Lower lobe of right lung (tissue), 2 donors: ENCODE measurements at regions not wholly inside any gene's neighbourhood (a gene's known extent, or its start where the extent isn't known, plus 50 kb on each side); places are given as distances from the start of the nearest gene placed in this dataset.

Experiments
- ATAC-seq, 2 donors: fragments of 200-7000 bp; cut with Tn5 transposase; one replicate each; pipeline ENCODE4 v1.9.1; 2020 to 2022; ENCODE audit warnings: mild to moderate bottlenecking in 2 of 2, moderate library complexity in 2 of 2
- DNase-seq: peaks from one replicate; pipeline ENCODE4 v3.0.0-alpha.2; 2020
- H3K27ac ChIP-seq: fragments of 200-600 bp; one replicate; pipeline ENCODE4 v1.8.0; 2022
- H3K27me3 ChIP-seq: fragments of 200-600 bp; one replicate; pipeline ENCODE4 v1.8.0; 2022; ENCODE audit warnings: low read depth
- H3K36me3 ChIP-seq: fragments of 200-600 bp; one replicate; pipeline ENCODE4 v1.8.0; 2022; ENCODE audit warnings: mild to moderate bottlenecking
- H3K4me1 ChIP-seq: fragments of 200-600 bp; one replicate; pipeline ENCODE4 v1.8.0; 2022
- H3K4me3 ChIP-seq: fragments of 200-600 bp; one replicate; pipeline ENCODE4 v1.8.0; 2022; ENCODE audit warnings: mild to moderate bottlenecking
- H3K9me3 ChIP-seq: fragments of 200-600 bp; one replicate; pipeline ENCODE4 v1.8.0; 2022
- CTCF ChIP-seq: fragments of 200-600 bp; IDR thresholded peaks from one replicate; pipeline ENCODE4 v1.8.0; 2022; ENCODE audit warnings: antibody characterized with exemption, mild to moderate bottlenecking
- intact Hi-C: fragments of 100-400 bp; cut with DNase I; formaldehyde crosslinking; loops from one replicate; pipeline ENCODE4 v1.11.0; 2022
- donor health status: DM: no; HTN: yes; CAD: no; lungs with severe emphysema.

DNA sequence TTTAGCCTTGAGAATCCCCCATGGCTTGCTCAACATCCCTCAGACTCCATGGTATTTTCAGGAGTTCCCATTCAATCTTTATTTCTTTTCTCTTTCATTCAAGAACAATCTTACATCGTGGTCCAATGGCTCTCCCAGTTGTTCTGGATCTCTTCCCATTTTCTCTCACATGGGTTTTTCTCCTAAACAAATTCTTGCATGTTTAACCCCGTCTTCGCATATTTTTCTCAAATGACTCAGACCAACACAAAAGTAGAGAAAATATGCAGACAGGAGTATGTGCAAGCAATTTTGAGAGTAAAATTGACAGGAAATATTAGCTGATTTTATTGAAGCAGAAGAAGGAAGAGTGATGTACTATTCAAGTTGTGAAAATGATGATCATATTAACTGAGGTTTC lies 396.4 kb upstream of the TRAM1L1 start:
- DNase-seq = no peak
- TF ChIP-seq CTCF = no peak
- ATAC-seq = no peak
- no peak overlapping the region for H3K4me3 ChIP-seq
- no peaks in the 10 kb centered on the region for H3K36me3 ChIP-seq
- no peak overlapping the region for H3K27ac ChIP-seq
- no peaks in the 10 kb centered on the region for H3K27me3 ChIP-seq
- no peaks in the 10 kb centered on the region for H3K4me1 ChIP-seq
- H3K9me3 ChIP-seq = no peaks in the 10 kb centered on the region
- intact Hi-C loops = no loop called here

GRCh38 chr4:117488692-117489091 lies 403.3 kb upstream of the TRAM1L1 start:
- DNase-seq (no peak), ATAC-seq (no peak)
- Histone ChIP-seq H3K9me3 (no peaks in the 10 kb centered on the region), H3K27me3 (no peaks in the 10 kb centered on the region), H3K36me3 (no peaks in the 10 kb centered on the region), H3K27ac (no peak overlapping the region), H3K4me1 (no peaks in the 10 kb centered on the region), H3K4me3 (no peak overlapping the region)
- intact Hi-C loops = no loop called here
- TF ChIP-seq CTCF = no peak

GRCh38 chr4:117489107-117489506 lies 403.7 kb upstream of the TRAM1L1 start:
- ATAC-seq (no peak), DNase-seq (no peak)
- Histone ChIP-seq H3K27me3 (no peaks in the 10 kb centered on the region), H3K36me3 (no peaks in the 10 kb centered on the region), H3K27ac (no peak overlapping the region), H3K4me3 (no peak overlapping the region), H3K9me3 (no peaks in the 10 kb centered on the region), H3K4me1 (no peaks in the 10 kb centered on the region)
- TF ChIP-seq CTCF = no peak
- intact Hi-C loops = no loop called here

DNA sequence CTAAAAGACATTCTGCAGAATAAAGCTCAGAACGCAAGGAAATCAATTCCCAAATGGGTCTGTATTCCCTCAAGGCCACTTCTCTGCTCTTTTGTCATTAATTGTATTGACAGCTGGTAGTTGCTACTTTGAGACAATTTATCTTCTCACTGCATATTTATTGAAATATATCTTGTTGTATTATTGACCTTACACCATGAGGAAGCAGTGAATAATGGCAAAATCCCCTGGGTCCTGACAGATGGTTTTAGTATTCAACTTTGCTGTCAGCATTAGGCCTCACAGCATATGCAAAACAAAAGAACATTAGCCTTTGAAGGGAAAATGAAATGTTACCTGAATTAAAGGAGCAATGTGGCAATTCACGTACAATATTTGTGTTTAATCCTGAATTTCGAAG lies 406.1 kb upstream of the TRAM1L1 start:
- intact Hi-C loops = no loop called here
- H3K4me3 ChIP-seq = no peak overlapping the region
- no peak for DNase-seq

GRCh38 chr4:117495802-117496201 lies 410.4 kb upstream of the TRAM1L1 start:
- intact Hi-C loops = no loop called here
- no peak overlapping the region for H3K27ac ChIP-seq
- no peaks in the 10 kb centered on the region for H3K36me3 ChIP-seq
- no peak for DNase-seq
- no peak overlapping the region for H3K4me3 ChIP-seq
- TF ChIP-seq CTCF = no peak
- no peaks in the 10 kb centered on the region for H3K27me3 ChIP-seq
- H3K4me1 ChIP-seq = no peaks in the 10 kb centered on the region
- ATAC-seq = no peak
- no peaks in the 10 kb centered on the region for H3K9me3 ChIP-seq

More for the DNA sequence above, 406.1 kb upstream of the TRAM1L1 start:
- Histone ChIP-seq H3K27ac (no peak overlapping the region), H3K9me3 (no peaks in the 10 kb centered on the region), H3K27me3 (no peaks in the 10 kb centered on the region), H3K4me1 (no peaks in the 10 kb centered on the region), H3K36me3 (no peaks in the 10 kb centered on the region)
- TF ChIP-seq CTCF = no peak
- ATAC-seq = no peak

- Histone ChIP-seq H3K4me3 (no peak overlapping the region), H3K36me3 (no peaks in the 10 kb centered on the region), H3K9me3 (no peaks in the 10 kb centered on the region), H3K27me3 (no peaks in the 10 kb centered on the region), H3K27ac (no peak overlapping the region), H3K4me1 (no peaks in the 10 kb centered on the region)
- no peak for TF ChIP-seq CTCF
- DNase-seq (no peak), ATAC-seq (no peak)
- intact Hi-C loops = no loop called here
These were observed 427.0 kb upstream of the TRAM1L1 start for GRCh38 chr4:117512414-117512813.
